GM19467 (cell line): ENCODE measurements at regions not wholly inside any gene's neighbourhood (a gene's known extent, or its start where the extent isn't known, plus 50 kb on each side); places are given as distances from the start of the nearest gene placed in this dataset.

Experiments
- ATAC-seq: cut with Tn5 transposase; IDR thresholded peaks from one replicate; pipeline ENCODE4 v1.9.1; 2021; ENCODE audit warnings: mild to moderate bottlenecking, moderate library complexity; ENCODE audit not compliant: unreplicated experiment

GRCh38 chr4:104138116-104138515, 356.6 kb downstream of the CXXC4 start:
- no peak for ATAC-seq

GRCh38 chr4:104129243-104129642, 365.5 kb downstream of the CXXC4 start:
- no peak for ATAC-seq

- no peak for ATAC-seq
Measured at GRCh38 chr4:104128850-104129213, 365.9 kb downstream of the CXXC4 start.

GRCh38 chr4:104128031-104128849, 366.5 kb downstream of the CXXC4 start:
- no peak for ATAC-seq

GRCh38 chr4:104123021-104123420, 371.7 kb downstream of the CXXC4 start:
- ATAC-seq = no peak

- no peak for ATAC-seq
Measured at GRCh38 chr4:104117776-104118175, 376.9 kb downstream of the CXXC4 start.

GRCh38 chr4:104113850-104114249, 380.8 kb downstream of the CXXC4 start:
- ATAC-seq = no peak

GRCh38 chr4:104099141-104099540, 379.4 kb upstream of the TACR3 start:
- ATAC-seq = no peak

GRCh38 chr4:104093247-104093646, 373.5 kb upstream of the TACR3 start:
- no peak for ATAC-seq

- ATAC-seq = no peak
Measured at GRCh38 chr4:104073229-104073628, 353.4 kb upstream of the TACR3 start.

- no peak for ATAC-seq
Measured at GRCh38 chr4:104066533-104066932, 346.7 kb upstream of the TACR3 start.

GRCh38 chr4:104064646-104065577, 345.1 kb upstream of the TACR3 start:
- ATAC-seq = no peak

GRCh38 chr4:104063341-104063740, 343.6 kb upstream of the TACR3 start:
- no peak for ATAC-seq

GRCh38 chr4:104044369-104044768, 324.6 kb upstream of the TACR3 start:
- ATAC-seq = no peak

- no peak for ATAC-seq
Measured at GRCh38 chr4:104032896-104033295, 313.1 kb upstream of the TACR3 start.

- ATAC-seq = no peak
Measured at GRCh38 chr4:104025251-104025650, 305.5 kb upstream of the TACR3 start.

- ATAC-seq = no peak
Measured at GRCh38 chr4:104022831-104023230, 303.0 kb upstream of the TACR3 start.

- no peak for ATAC-seq
Measured at GRCh38 chr4:104022226-104022625, 302.4 kb upstream of the TACR3 start.

GRCh38 chr4:104020641-104021040, 300.9 kb upstream of the TACR3 start:
- no peak for ATAC-seq

GRCh38 chr4:104017213-104017612, 297.4 kb upstream of the TACR3 start:
- no peak for ATAC-seq

GRCh38 chr4:104015680-104016079, 295.9 kb upstream of the TACR3 start:
- no peak for ATAC-seq

- no peak for ATAC-seq
Measured at GRCh38 chr4:104010722-104011121, 290.9 kb upstream of the TACR3 start.
